ENCODE measurements at regions not wholly inside any gene's neighbourhood (a gene's known extent, or its start where the extent isn't known, plus 50 kb on each side); places are given as distances from the start of the nearest gene placed in this dataset.

DNA sequence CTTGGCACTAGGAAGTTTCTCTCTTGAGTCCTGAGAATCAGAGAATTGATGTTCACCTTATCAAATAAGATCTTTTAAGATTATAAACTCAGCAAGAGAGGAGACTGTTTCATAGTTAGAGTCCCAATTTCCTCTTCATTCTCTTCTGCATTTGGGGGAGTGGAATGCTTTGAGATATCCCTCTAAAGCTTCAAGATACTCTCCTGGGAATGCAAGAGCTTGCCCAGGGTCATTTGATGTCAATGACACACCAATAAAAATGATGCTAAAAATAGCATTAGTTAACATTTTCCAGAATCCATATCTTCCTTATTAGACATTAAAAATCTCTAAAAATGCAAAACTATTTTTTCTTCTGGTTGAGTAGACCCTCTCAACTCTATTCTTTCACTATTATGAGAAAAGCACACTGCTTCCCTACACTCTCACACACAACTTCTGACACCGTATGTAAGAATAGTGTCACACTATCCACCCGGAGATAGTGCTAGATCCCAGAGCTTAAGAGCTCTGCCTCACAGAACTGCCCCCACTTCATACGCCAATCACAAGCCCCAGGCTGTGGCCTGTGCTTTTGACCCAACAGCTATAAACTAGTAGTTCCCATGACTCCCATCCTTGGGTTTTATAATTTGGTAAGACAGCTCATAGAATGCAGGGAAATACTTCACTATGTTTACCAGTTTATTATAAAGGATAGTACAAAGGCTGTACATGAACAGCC, 399.9 kb upstream of the RUNX1 start:
- ATAC-seq (no peak), DNase-seq (ENCODE audit: low read depth in 1 of 2, low spot score in 1 of 2) (no peak), FAIRE-seq (no peak)
- Histone ChIP-seq H3K4me3 (no peak overlapping the region), H3K4me1 (no peaks in the 10 kb centered on the region), H3K27ac (no peak overlapping the region), H3K9me3 (no peaks in the 10 kb centered on the region; the same call in 2 of the 3 replicates), H3K4me2 (no peak overlapping the region)
- CTCF ChIA-PET, result no interaction called here
- WGBS (ENCODE audit: missing lambda C conversion rate), result 51% methylated on average over 3 of the region's 3 CpGs
- TF ChIP-seq BHLHE40 (IDR thresholded peaks at IDR 0.05; ENCODE audit: low read depth, low read length), result no peak
- TF ChIP-seq, protein P1, sequence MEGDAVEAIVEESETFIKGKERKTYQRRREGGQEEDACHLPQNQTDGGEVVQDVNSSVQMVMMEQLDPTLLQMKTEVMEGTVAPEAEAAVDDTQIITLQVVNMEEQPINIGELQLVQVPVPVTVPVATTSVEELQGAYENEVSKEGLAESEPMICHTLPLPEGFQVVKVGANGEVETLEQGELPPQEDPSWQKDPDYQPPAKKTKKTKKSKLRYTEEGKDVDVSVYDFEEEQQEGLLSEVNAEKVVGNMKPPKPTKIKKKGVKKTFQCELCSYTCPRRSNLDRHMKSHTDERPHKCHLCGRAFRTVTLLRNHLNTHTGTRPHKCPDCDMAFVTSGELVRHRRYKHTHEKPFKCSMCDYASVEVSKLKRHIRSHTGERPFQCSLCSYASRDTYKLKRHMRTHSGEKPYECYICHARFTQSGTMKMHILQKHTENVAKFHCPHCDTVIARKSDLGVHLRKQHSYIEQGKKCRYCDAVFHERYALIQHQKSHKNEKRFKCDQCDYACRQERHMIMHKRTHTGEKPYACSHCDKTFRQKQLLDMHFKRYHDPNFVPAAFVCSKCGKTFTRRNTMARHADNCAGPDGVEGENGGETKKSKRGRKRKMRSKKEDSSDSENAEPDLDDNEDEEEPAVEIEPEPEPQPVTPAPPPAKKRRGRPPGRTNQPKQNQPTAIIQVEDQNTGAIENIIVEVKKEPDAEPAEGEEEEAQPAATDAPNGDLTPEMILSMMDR (IDR thresholded peaks at IDR 0.05), result no peak
- POLR2A ChIA-PET, result no interaction called here

DNA sequence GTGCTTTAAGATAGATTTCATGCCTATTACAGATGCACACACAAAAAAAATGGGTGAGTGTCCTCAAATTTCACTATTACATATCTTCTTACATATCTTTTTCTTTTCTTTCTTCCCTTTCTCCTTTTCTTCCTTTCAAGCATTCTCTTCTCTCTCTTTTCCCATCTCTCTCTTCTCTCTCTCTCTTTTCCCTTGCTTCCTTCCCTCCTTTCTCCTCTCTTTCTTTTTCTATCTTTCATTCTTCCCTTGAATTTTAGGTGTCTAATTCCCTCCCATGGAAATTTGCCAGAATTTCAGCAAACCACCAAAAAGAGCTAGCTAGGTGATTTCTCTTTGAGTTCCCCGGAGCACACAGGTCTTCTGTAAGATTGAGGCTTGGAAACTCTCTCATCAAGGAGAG, 395.3 kb upstream of the RUNX1 start:
- FAIRE-seq (no peak), ATAC-seq (no peak), DNase-seq (ENCODE audit: low read depth in 1 of 2, low spot score in 1 of 2) (no peak)
- CTCF ChIA-PET, result no interaction called here
- POLR2A ChIA-PET, result no interaction called here
- H3K9me3 ChIP-seq, result no peaks in the 10 kb centered on the region
- no peak overlapping the region for H3K4me3 ChIP-seq
- H3K27ac ChIP-seq, result no peak overlapping the region
- 9% methylated on average over 1 of the region's 1 CpG for WGBS (ENCODE audit: missing lambda C conversion rate)
- TF ChIP-seq POLR2AphosphoS2 (conservative IDR thresholded peaks at IDR 0.05; ENCODE audit: low read length) (no peak), ZNF302 (CRISPR knock-in tag; IDR thresholded peaks at IDR 0.05) (no peak), CBX2 (IDR thresholded peaks at IDR 0.05; ENCODE audit: borderline replicate concordance, low read depth) (no peak), CHD4 (IDR thresholded peaks at IDR 0.05; ENCODE audit: borderline replicate concordance) (no peak), RCOR1 (IDR thresholded peaks at IDR 0.05; ENCODE audit: low read depth, low read length) (no peak), ZSCAN20 (CRISPR knock-in tag; IDR thresholded peaks at IDR 0.05) (no peak), EP300 (IDR thresholded peaks at IDR 0.05) (no peak), FOXS1 (CRISPR knock-in tag; IDR thresholded peaks at IDR 0.05) (no peak), JUNB (IDR thresholded peaks at IDR 0.05) (no peak), NFE2L2 (conservative IDR thresholded peaks at IDR 0.05; ENCODE audit: low read length) (no peak), KDM1A (IDR thresholded peaks at IDR 0.05; ENCODE audit: low read depth) (no peak), MAZ (IDR thresholded peaks at IDR 0.05; ENCODE audit: borderline replicate concordance, low read depth, low read length) (no peak), NPAS2 (CRISPR knock-in tag; IDR thresholded peaks at IDR 0.05; ENCODE audit: borderline replicate concordance) (no peak), CBX8 (IDR thresholded peaks at IDR 0.05) (no peak), RFX5 (IDR thresholded peaks at IDR 0.05) (no peak), EHMT2 (IDR thresholded peaks at IDR 0.05; ENCODE audit: low read depth) (no peak), TP53 (CRISPR knock-in tag; IDR thresholded peaks at IDR 0.05) (no peak), GATA3 (IDR thresholded peaks at IDR 0.05; ENCODE audit: borderline replicate concordance) (no peak)
- TF ChIP-seq, protein P2, sequence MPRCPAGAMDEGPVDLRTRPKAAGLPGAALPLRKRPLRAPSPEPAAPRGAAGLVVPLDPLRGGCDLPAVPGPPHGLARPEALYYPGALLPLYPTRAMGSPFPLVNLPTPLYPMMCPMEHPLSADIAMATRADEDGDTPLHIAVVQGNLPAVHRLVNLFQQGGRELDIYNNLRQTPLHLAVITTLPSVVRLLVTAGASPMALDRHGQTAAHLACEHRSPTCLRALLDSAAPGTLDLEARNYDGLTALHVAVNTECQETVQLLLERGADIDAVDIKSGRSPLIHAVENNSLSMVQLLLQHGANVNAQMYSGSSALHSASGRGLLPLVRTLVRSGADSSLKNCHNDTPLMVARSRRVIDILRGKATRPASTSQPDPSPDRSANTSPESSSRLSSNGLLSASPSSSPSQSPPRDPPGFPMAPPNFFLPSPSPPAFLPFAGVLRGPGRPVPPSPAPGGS (IDR thresholded peaks at IDR 0.05), result no peak
- TF ChIP-seq, protein P3, sequence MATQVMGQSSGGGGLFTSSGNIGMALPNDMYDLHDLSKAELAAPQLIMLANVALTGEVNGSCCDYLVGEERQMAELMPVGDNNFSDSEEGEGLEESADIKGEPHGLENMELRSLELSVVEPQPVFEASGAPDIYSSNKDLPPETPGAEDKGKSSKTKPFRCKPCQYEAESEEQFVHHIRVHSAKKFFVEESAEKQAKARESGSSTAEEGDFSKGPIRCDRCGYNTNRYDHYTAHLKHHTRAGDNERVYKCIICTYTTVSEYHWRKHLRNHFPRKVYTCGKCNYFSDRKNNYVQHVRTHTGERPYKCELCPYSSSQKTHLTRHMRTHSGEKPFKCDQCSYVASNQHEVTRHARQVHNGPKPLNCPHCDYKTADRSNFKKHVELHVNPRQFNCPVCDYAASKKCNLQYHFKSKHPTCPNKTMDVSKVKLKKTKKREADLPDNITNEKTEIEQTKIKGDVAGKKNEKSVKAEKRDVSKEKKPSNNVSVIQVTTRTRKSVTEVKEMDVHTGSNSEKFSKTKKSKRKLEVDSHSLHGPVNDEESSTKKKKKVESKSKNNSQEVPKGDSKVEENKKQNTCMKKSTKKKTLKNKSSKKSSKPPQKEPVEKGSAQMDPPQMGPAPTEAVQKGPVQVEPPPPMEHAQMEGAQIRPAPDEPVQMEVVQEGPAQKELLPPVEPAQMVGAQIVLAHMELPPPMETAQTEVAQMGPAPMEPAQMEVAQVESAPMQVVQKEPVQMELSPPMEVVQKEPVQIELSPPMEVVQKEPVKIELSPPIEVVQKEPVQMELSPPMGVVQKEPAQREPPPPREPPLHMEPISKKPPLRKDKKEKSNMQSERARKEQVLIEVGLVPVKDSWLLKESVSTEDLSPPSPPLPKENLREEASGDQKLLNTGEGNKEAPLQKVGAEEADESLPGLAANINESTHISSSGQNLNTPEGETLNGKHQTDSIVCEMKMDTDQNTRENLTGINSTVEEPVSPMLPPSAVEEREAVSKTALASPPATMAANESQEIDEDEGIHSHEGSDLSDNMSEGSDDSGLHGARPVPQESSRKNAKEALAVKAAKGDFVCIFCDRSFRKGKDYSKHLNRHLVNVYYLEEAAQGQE (IDR thresholded peaks at IDR 0.05), result no peak
- H3K4me2 ChIP-seq, result no peak overlapping the region
- H3K4me1 ChIP-seq, result no peaks in the 10 kb centered on the region

All from A549 (cell line).